ENCODE measurements at regions not wholly inside any gene's neighbourhood (a gene's known extent, or its start where the extent isn't known, plus 50 kb on each side); places are given as distances from the start of the nearest gene placed in this dataset.

GRCh38 chr9:25562101-25562500 lies 116.1 kb downstream of the TUSC1 start:
- TF ChIP-seq CTCF (IDR thresholded peaks at IDR 0.05) (no peak), POLR2AphosphoS5 (IDR thresholded peaks at IDR 0.05) (no peak), POLR2A (IDR thresholded peaks at IDR 0.05) (no peak), EP300 (IDR thresholded peaks at IDR 0.05; ENCODE audit: low read depth) (no peak)
- H3K27me3 ChIP-seq, result no peaks in the 10 kb centered on the region
- no peaks in the 10 kb centered on the region for H3K4me1 ChIP-seq
- H3K27ac ChIP-seq, result no peak overlapping the region
- no peaks in the 10 kb centered on the region for H3K9me3 ChIP-seq
- intact Hi-C loops (cut with DNase I; ENCODE audit: low total_unique reads) (no loop called here), in situ Hi-C loops (cut with MboI; ENCODE audit: low pct_ligation_motif_present in 1 of 4, low pct_unique_long_range_greater_than_20kb in 1 of 4, low sequenced_read_pairs in 3 of 4) (no loop called here)
- H3K36me3 ChIP-seq, result no peaks in the 10 kb centered on the region
- no peak overlapping the region for H3K4me3 ChIP-seq
- DNase-seq, result no peak
- 81 to 83% methylated on average over 2 of the region's 2 CpGs for WGBS, 2 donors (ENCODE audit: low coverage in 1 of 2)

GRCh38 chr9:25557645-25558300 lies 120.5 kb downstream of the TUSC1 start:
- Histone ChIP-seq H3K27me3 (no peaks in the 10 kb centered on the region), H3K9me3 (no peaks in the 10 kb centered on the region), H3K27ac (no peak overlapping the region), H3K4me1 (no peaks in the 10 kb centered on the region), H3K36me3 (no peaks in the 10 kb centered on the region), H3K4me3 (no peak overlapping the region)
- 63 to 73% methylated on average over 4 to 6 of the region's 6 CpGs for WGBS, 2 donors (ENCODE audit: low coverage in 1 of 2)
- TF ChIP-seq POLR2A (IDR thresholded peaks at IDR 0.05) (no peak), CTCF (IDR thresholded peaks at IDR 0.05) (no peak), POLR2AphosphoS5 (IDR thresholded peaks at IDR 0.05) (no peak), EP300 (IDR thresholded peaks at IDR 0.05; ENCODE audit: low read depth) (no peak)
- intact Hi-C loops (cut with DNase I; ENCODE audit: low total_unique reads), result no loop called here
- no peak for DNase-seq
- in situ Hi-C loops (cut with MboI; ENCODE audit: low pct_ligation_motif_present in 1 of 4, low pct_unique_long_range_greater_than_20kb in 1 of 4, low sequenced_read_pairs in 3 of 4), result no loop called here

- intact Hi-C loops (cut with DNase I; ENCODE audit: low total_unique reads), result no loop called here
- no peak overlapping the region for H3K4me3 ChIP-seq
- TF ChIP-seq POLR2AphosphoS5 (IDR thresholded peaks at IDR 0.05) (no peak), CTCF (IDR thresholded peaks at IDR 0.05) (no peak), POLR2A (IDR thresholded peaks at IDR 0.05) (no peak), EP300 (IDR thresholded peaks at IDR 0.05; ENCODE audit: low read depth) (no peak)
Measured at GRCh38 chr9:25556540-25556939, 121.7 kb downstream of the TUSC1 start.

GRCh38 chr9:25548847-25549246 lies 129.4 kb downstream of the TUSC1 start:
- WGBS, 2 donors (ENCODE audit: low coverage in 1 of 2), result 72 to 83% methylated on average over 3 of the region's 3 CpGs
- Histone ChIP-seq H3K4me3 (no peak overlapping the region), H3K27ac (no peak overlapping the region), H3K36me3 (no peaks in the 10 kb centered on the region), H3K27me3 (no peaks in the 10 kb centered on the region), H3K4me1 (no peaks in the 10 kb centered on the region), H3K9me3 (no peaks in the 10 kb centered on the region)
- TF ChIP-seq EP300 (IDR thresholded peaks at IDR 0.05; ENCODE audit: low read depth) (no peak), CTCF (IDR thresholded peaks at IDR 0.05) (no peak), POLR2AphosphoS5 (IDR thresholded peaks at IDR 0.05) (no peak), POLR2A (IDR thresholded peaks at IDR 0.05) (no peak)
- DNase-seq, result no peak
- in situ Hi-C loops (cut with MboI; ENCODE audit: low pct_ligation_motif_present in 1 of 4, low pct_unique_long_range_greater_than_20kb in 1 of 4, low sequenced_read_pairs in 3 of 4), result no loop called here
- intact Hi-C loops (cut with DNase I; ENCODE audit: low total_unique reads), result no loop called here

More at GRCh38 chr9:25556540-25556939, 121.7 kb downstream of the TUSC1 start:
- DNase-seq, result no peak
- H3K36me3 ChIP-seq, result no peaks in the 10 kb centered on the region
- no peak overlapping the region for H3K27ac ChIP-seq
- in situ Hi-C loops (cut with MboI; ENCODE audit: low pct_ligation_motif_present in 1 of 4, low pct_unique_long_range_greater_than_20kb in 1 of 4, low sequenced_read_pairs in 3 of 4), result no loop called here
- no peaks in the 10 kb centered on the region for H3K9me3 ChIP-seq
- WGBS, 2 donors (ENCODE audit: low coverage in 1 of 2), result 71 to 82% methylated on average over 1 of the region's 1 CpG
- H3K27me3 ChIP-seq, result no peaks in the 10 kb centered on the region
- H3K4me1 ChIP-seq, result no peaks in the 10 kb centered on the region

Measured in transverse colon (tissue), 4 donors.